ENCODE measurements at regions not wholly inside any gene's neighbourhood (a gene's known extent, or its start where the extent isn't known, plus 50 kb on each side); places are given as distances from the start of the nearest gene placed in this dataset.

DNA sequence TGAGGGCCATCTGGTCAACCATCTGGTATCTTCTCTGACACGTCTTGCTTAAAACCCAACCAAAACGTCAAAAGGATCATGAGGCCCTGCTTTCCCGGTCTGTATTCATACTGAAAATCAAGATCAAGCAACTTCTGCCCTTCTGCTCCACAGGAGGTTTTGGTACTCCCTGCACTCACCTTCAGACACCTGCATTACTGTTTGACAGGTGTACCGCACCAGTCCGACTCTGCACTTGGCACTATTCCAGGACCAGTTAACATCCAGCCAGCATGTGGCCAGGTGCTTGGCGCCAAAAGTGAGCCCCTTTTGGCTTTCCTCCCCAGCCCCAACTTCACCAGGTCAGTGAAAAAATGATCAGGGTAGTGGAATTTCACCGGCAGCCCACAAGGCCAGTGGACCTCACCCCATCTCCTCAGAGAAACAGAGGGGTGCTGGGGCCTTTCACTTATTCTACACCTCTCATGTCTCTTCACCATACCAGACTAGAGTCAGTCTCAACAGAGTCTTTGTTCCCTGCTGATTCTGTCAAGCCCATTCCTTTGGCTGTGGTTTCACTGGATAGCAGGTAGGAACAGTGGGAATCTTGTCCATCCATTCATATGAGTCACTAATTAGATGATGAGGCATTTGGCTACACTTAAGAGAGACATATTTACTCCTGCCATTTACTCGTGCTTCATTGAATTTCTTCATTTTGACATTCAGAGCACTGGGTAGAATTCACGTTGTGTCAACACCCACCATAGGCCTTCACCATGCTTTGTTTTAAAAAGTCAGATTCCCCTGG, 85.3 kb downstream of the ZNF726 start:
- H3K27ac ChIP-seq (replicated peaks): no peak overlapping the region
- H3K27me3 ChIP-seq (ENCODE audit: insufficient read depth, poor library complexity, severe bottlenecking): no peaks in the 10 kb centered on the region
- no peak for TF ChIP-seq GABPA (IDR thresholded peaks at IDR 0.05; ENCODE audit: low read depth)
- no peak for TF ChIP-seq POLR2AphosphoS5 (IDR thresholded peaks at IDR 0.05; ENCODE audit: low read depth)
- no peak for TF ChIP-seq CTCF (IDR thresholded peaks at IDR 0.05; ENCODE audit: insufficient read depth, low read length)
- no peak for TF ChIP-seq SPI1 (IDR thresholded peaks at IDR 0.05; ENCODE audit: borderline replicate concordance, low read depth)
- no peak for TF ChIP-seq REST (IDR thresholded peaks at IDR 0.05; ENCODE audit: insufficient replicate concordance, low read depth)
- no peak for DNase-seq (ENCODE audit: low read depth in 1 of 2, low spot score in 1 of 2)
- H3K4me3 ChIP-seq (replicated peaks; ENCODE audit: insufficient read depth, low read length): no peak overlapping the region

- DNase-seq (ENCODE audit: low read depth in 1 of 2, low spot score in 1 of 2): no peak
- no peaks in the 10 kb centered on the region for H3K27me3 ChIP-seq (ENCODE audit: insufficient read depth, poor library complexity, severe bottlenecking)
- TF ChIP-seq GABPA (IDR thresholded peaks at IDR 0.05; ENCODE audit: low read depth) (no peak), CTCF (IDR thresholded peaks at IDR 0.05; ENCODE audit: insufficient read depth, low read length) (no peak), POLR2AphosphoS5 (IDR thresholded peaks at IDR 0.05; ENCODE audit: low read depth) (no peak)
- no peak overlapping the region for H3K27ac ChIP-seq (replicated peaks)
- H3K4me3 ChIP-seq (replicated peaks; ENCODE audit: insufficient read depth, low read length): no peak overlapping the region
These were observed 86.0 kb downstream of the ZNF726 start for GRCh38 chr19:24000656-24001055.

DNA sequence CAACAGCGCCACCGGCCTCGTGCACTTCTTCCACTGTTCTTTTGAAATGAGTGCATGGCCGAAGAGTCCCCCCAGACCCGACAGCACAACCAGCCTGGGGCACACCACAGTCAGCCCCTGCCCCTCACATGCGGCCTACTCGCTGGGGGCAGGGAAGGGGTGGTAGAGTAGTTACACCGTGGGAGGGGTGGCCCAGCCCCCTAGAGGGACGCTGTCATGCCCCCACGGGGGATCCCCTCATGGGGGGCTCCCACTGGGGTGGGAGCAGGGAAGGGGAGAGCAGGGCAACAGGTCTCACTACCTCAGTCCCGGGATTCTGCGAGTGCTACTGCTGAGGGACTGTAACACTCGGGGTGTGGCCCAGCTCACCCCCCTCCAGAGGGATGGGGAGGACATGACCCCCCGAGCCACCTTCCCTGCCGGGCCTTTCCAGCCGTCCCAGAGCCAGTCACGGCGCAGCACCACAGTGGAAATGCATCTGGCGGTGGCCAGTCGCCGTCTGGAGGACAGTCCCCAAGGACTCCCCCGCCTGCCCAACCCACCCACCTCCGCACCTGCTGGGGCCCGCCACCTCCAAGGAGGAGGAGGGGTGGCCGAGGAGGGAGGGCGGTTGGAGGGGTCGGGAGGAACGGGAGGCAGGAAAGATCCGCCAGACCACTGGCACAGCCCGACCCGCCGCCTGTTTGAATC, 84.6 kb upstream of the ZNF254 start:
- no peak for TF ChIP-seq GABPA (IDR thresholded peaks at IDR 0.05; ENCODE audit: low read depth)
- TF ChIP-seq REST (IDR thresholded peaks at IDR 0.05; ENCODE audit: insufficient replicate concordance, low read depth): no peak
- TF ChIP-seq CTCF (IDR thresholded peaks at IDR 0.05; ENCODE audit: insufficient read depth, low read length): no peak
- Histone ChIP-seq H3K4me3 (replicated peaks; ENCODE audit: insufficient read depth, low read length) (no peak overlapping the region), H3K27me3 (ENCODE audit: insufficient read depth, poor library complexity, severe bottlenecking) (no peaks in the 10 kb centered on the region), H3K27ac (replicated peaks) (no peak overlapping the region)
- DNase-seq (ENCODE audit: low read depth in 1 of 2, low spot score in 1 of 2): no peak
